ENCODE measurements at regions not wholly inside any gene's neighbourhood (a gene's known extent, or its start where the extent isn't known, plus 50 kb on each side); places are given as distances from the start of the nearest gene placed in this dataset.

GRCh38 chr2:235264121-235264493 lies 229.7 kb upstream of the AGAP1 start:
- no peak for DNase-seq (ENCODE audit: low read depth)

GRCh38 chr2:235264512-235264911 lies 229.3 kb upstream of the AGAP1 start:
- no peak for DNase-seq (ENCODE audit: low read depth)

- no peak for DNase-seq (ENCODE audit: low read depth)
These were observed 228.4 kb upstream of the AGAP1 start for GRCh38 chr2:235265348-235265965.

GRCh38 chr2:235267251-235267650 lies 226.6 kb upstream of the AGAP1 start:
- DNase-seq (ENCODE audit: low read depth): no peak

- DNase-seq (ENCODE audit: low read depth): peak; percentile 41
These were observed 225.3 kb upstream of the AGAP1 start for GRCh38 chr2:235268535-235268934.

- no peak for DNase-seq (ENCODE audit: low read depth)
These were observed 223.6 kb upstream of the AGAP1 start for GRCh38 chr2:235270291-235270690.

- peak; percentile 44 for DNase-seq (ENCODE audit: low read depth)
These were observed 222.9 kb upstream of the AGAP1 start for GRCh38 chr2:235270956-235271355.

GRCh38 chr2:235271936-235272335 lies 221.9 kb upstream of the AGAP1 start:
- no peak for DNase-seq (ENCODE audit: low read depth)

GRCh38 chr2:235274023-235274422 lies 219.8 kb upstream of the AGAP1 start:
- no peak for DNase-seq (ENCODE audit: low read depth)

GRCh38 chr2:235277485-235277884 lies 216.4 kb upstream of the AGAP1 start:
- no peak for DNase-seq (ENCODE audit: low read depth)

- no peak for DNase-seq (ENCODE audit: low read depth)
These were observed 215.0 kb upstream of the AGAP1 start for GRCh38 chr2:235278771-235279355.

GRCh38 chr2:235279965-235280364 lies 213.9 kb upstream of the AGAP1 start:
- DNase-seq (ENCODE audit: low read depth): no peak

GRCh38 chr2:235283246-235283645 lies 210.6 kb upstream of the AGAP1 start:
- no peak for DNase-seq (ENCODE audit: low read depth)

GRCh38 chr2:235286622-235287374 lies 207.0 kb upstream of the AGAP1 start:
- peak; percentile 64 for DNase-seq (ENCODE audit: low read depth)

GRCh38 chr2:235287375-235287733 lies 206.5 kb upstream of the AGAP1 start:
- no peak for DNase-seq (ENCODE audit: low read depth)

GRCh38 chr2:235291461-235291860 lies 202.4 kb upstream of the AGAP1 start:
- DNase-seq (ENCODE audit: low read depth): no peak

- no peak for DNase-seq (ENCODE audit: low read depth)
These were observed 200.8 kb upstream of the AGAP1 start for GRCh38 chr2:235293061-235293460.

- DNase-seq (ENCODE audit: low read depth): no peak
These were observed 198.0 kb upstream of the AGAP1 start for GRCh38 chr2:235295831-235296230.

- DNase-seq (ENCODE audit: low read depth): peak; percentile 32
These were observed 193.3 kb upstream of the AGAP1 start for GRCh38 chr2:235300368-235301201.

GRCh38 chr2:235301202-235302076 lies 192.4 kb upstream of the AGAP1 start:
- DNase-seq (ENCODE audit: low read depth): no peak

GRCh38 chr2:235302263-235302662 lies 191.6 kb upstream of the AGAP1 start:
- DNase-seq (ENCODE audit: low read depth): no peak

Data from GM04503 (cell line).